ENCODE measurements at regions not wholly inside any gene's neighbourhood (a gene's known extent, or its start where the extent isn't known, plus 50 kb on each side); places are given as distances from the start of the nearest gene placed in this dataset.

GRCh38 chr6:95866732-95867131 is 149.0 kb upstream of the FUT9 start:
- Histone ChIP-seq H3K36me3 (replicated peaks in 1 of 2) (no peaks in the 10 kb centered on the region), H3K4me1 (replicated peaks in 1 of 2) (no peaks in the 10 kb centered on the region), H3K4me3 (no peak overlapping the region), H3K27me3 (no peaks in the 10 kb centered on the region), H3K9me3 (replicated peaks in 1 of 3) (no peaks in the 10 kb centered on the region), H3K27ac (no peak overlapping the region)
- 30 to 42% (median 37%) methylated on average over 7 of the region's 7 CpGs for WGBS, 4 donors
- intact Hi-C loops (cut with DNase I): no loop called here
- peak in 1 of 7 donors; percentile 3 for DNase-seq
- peak in 1 of 6 experiments; percentile 15 for TF ChIP-seq CTCF (IDR thresholded peaks at IDR 0.05)
- no peak for TF ChIP-seq POLR2A (IDR thresholded peaks at IDR 0.05)

- Histone ChIP-seq H3K27me3 (no peaks in the 10 kb centered on the region), H3K36me3 (replicated peaks in 1 of 2) (no peaks in the 10 kb centered on the region), H3K4me1 (replicated peaks in 1 of 2) (no peaks in the 10 kb centered on the region), H3K9me3 (replicated peaks in 1 of 3) (no peaks in the 10 kb centered on the region), H3K27ac (no peak overlapping the region), H3K4me3 (no peak overlapping the region)
- intact Hi-C loops (cut with DNase I): no loop called here
- DNase-seq: no peak
- TF ChIP-seq CTCF (IDR thresholded peaks at IDR 0.05) (no peak), POLR2A (IDR thresholded peaks at IDR 0.05) (no peak)
- 66 to 82% (median 72%) methylated on average over 5 of the region's 5 CpGs for WGBS, 4 donors
Observed at GRCh38 chr6:95867205-95867604, 148.6 kb upstream of the FUT9 start.

GRCh38 chr6:95877480-95877879 is 138.3 kb upstream of the FUT9 start:
- no peaks in the 10 kb centered on the region for H3K36me3 ChIP-seq (replicated peaks in 1 of 2)
- H3K4me3 ChIP-seq: no peak overlapping the region
- no peak overlapping the region for H3K27ac ChIP-seq
- H3K4me1 ChIP-seq (replicated peaks in 1 of 2): no peaks in the 10 kb centered on the region
- H3K27me3 ChIP-seq: no peaks in the 10 kb centered on the region
- intact Hi-C loops (cut with DNase I): no loop called here
- 24 to 42% (median 28%) methylated on average over 1 of the region's 1 CpG for WGBS, 4 donors
- no peak for DNase-seq
- no peaks in the 10 kb centered on the region for H3K9me3 ChIP-seq (replicated peaks in 1 of 3)
- TF ChIP-seq CTCF (IDR thresholded peaks at IDR 0.05) (no peak), POLR2A (IDR thresholded peaks at IDR 0.05) (no peak)

- WGBS, 4 donors: 62 to 78% (median 69%) methylated on average over 1 of the region's 1 CpG
- TF ChIP-seq CTCF (IDR thresholded peaks at IDR 0.05) (no peak), POLR2A (IDR thresholded peaks at IDR 0.05) (no peak)
Observed at GRCh38 chr6:95879856-95880255, 135.9 kb upstream of the FUT9 start.

More at GRCh38 chr6:95879856-95880255, 135.9 kb upstream of the FUT9 start:
- H3K4me1 ChIP-seq (replicated peaks in 1 of 2): no peaks in the 10 kb centered on the region
- intact Hi-C loops (cut with DNase I): no loop called here
- H3K36me3 ChIP-seq (replicated peaks in 1 of 2): no peaks in the 10 kb centered on the region
- no peak for DNase-seq
- no peaks in the 10 kb centered on the region for H3K9me3 ChIP-seq (replicated peaks in 1 of 3)
- no peaks in the 10 kb centered on the region for H3K27me3 ChIP-seq
- H3K27ac ChIP-seq: no peak overlapping the region
- H3K4me3 ChIP-seq: no peak overlapping the region

All from adrenal gland (tissue), 9 donors.